ENCODE measurements at regions not wholly inside any gene's neighbourhood (a gene's known extent, or its start where the extent isn't known, plus 50 kb on each side); places are given as distances from the start of the nearest gene placed in this dataset.

DNA sequence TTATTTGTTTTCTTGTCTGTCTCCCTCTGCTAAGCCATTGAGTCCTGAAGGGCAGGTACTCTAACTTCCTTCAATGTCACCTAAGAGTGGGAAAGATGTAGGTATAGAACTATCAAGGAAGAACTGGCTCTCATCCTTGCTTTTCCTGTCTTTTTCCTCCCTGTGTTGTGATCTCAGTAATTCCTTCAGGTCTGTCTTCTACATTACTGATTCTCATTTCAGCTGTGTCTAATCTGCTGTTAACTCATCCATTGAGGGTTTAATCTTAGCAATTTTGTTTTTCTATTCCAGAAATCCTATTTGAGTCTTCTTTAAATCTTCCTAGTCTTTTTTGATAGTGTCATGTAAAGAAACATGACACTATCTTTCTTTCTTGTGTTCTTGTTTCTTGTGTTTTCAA lies 124.5 kb upstream of the PLXNC1 start:
- TF ChIP-seq CEBPB (tag; IDR thresholded peaks at IDR 0.05): no peak
- no peak for TF ChIP-seq ZFP1 (CRISPR knock-in tag; IDR thresholded peaks at IDR 0.05)
- no peak for TF ChIP-seq ETV6 (IDR thresholded peaks at IDR 0.05; ENCODE audit: borderline replicate concordance in 1 of 2, low read depth in 2 of 2, low read length in 1 of 2)
- no peak for TF ChIP-seq ETV6 (CRISPR knock-in tag; IDR thresholded peaks at IDR 0.05; ENCODE audit: borderline replicate concordance)

Measured in K562 (cell line).